Cardiac fibroblast (primary cell): ENCODE measurements at regions not wholly inside any gene's neighbourhood (a gene's known extent, or its start where the extent isn't known, plus 50 kb on each side); places are given as distances from the start of the nearest gene placed in this dataset.

ENCODE experiments used
- DNase-seq, 2 donors: peaks; one replicate each; pipeline versions ENCODE4 v3.0.0 to v3.0.0-alpha.2; 2010; ENCODE audit warnings: low read depth in 2 of 2
- H3K4me3 ChIP-seq, 2 donors: replicated peaks in 1 of 2; 1 replicate in 1 of 2; 2 replicates in 1 of 2; pipeline ENCODE4 v1.5.1; 2011; ENCODE audit warnings: low read depth in 2 of 2, low read length in 2 of 2, mild to moderate bottlenecking in 2 of 2, moderate library complexity in 1 of 2
- TF ChIP-seq, protein P1 (sequence below): IDR thresholded peaks from one replicate; pipeline ENCODE4 v1.5.1; 2011; ENCODE audit warnings: low read depth, mild to moderate bottlenecking, low read length, inconsistent platforms

DNA sequence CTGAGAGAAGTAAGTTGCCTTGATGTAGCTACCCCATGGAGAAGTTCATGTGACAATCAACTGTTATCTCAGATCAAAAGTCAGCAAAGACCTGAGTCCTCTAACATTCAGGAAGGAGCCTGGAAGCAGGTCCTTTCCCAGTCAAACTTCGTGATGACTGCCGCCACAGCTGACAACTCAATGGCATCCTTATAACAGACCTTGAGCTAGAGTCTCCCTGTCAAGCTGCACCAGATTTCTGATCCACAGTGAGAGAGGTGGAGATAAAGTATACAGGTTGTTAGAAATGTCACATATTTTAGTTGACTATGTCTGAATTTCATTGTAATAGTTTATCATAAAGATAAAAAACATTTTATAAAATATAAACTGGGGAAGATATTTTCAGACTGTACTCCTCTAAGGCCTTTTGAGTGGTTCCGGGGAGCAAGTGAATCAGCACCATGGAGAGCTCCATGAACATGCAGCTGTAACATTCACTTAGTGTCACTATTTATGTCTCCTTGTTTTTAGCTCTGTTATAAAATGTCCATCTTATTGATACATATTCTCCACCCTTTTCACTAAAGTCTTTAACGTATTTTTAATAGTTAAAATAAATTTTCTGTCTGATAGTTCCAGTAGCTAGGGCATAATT is 1653.5 kb upstream of the AGA start:
- peak in 1 of 2 donors; percentile 4 for DNase-seq
- TF ChIP-seq, protein P1, sequence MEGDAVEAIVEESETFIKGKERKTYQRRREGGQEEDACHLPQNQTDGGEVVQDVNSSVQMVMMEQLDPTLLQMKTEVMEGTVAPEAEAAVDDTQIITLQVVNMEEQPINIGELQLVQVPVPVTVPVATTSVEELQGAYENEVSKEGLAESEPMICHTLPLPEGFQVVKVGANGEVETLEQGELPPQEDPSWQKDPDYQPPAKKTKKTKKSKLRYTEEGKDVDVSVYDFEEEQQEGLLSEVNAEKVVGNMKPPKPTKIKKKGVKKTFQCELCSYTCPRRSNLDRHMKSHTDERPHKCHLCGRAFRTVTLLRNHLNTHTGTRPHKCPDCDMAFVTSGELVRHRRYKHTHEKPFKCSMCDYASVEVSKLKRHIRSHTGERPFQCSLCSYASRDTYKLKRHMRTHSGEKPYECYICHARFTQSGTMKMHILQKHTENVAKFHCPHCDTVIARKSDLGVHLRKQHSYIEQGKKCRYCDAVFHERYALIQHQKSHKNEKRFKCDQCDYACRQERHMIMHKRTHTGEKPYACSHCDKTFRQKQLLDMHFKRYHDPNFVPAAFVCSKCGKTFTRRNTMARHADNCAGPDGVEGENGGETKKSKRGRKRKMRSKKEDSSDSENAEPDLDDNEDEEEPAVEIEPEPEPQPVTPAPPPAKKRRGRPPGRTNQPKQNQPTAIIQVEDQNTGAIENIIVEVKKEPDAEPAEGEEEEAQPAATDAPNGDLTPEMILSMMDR: no peak
- H3K4me3 ChIP-seq: no peak overlapping the region

DNA sequence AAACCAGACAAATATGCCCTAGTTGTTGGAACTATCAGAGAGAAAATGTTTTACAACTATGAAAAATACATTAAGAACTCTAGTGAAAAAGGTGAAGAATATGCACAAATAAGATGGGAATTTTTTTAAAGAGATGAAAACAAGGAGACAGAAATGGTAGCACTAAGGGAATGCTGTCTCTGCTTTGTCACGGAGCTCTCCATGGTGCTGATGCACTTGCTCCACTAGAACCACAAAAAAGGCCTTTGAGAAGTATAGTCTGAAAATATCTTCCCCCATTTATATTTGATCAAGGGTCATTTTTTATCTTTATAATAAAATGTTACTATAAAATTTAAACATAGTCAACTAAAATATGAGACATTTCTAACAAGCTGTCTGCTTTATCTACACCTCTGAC is 1655.5 kb upstream of the AGA start:
- no peak for DNase-seq
- H3K4me3 ChIP-seq: no peak overlapping the region
- TF ChIP-seq, protein P1: no peak

DNA sequence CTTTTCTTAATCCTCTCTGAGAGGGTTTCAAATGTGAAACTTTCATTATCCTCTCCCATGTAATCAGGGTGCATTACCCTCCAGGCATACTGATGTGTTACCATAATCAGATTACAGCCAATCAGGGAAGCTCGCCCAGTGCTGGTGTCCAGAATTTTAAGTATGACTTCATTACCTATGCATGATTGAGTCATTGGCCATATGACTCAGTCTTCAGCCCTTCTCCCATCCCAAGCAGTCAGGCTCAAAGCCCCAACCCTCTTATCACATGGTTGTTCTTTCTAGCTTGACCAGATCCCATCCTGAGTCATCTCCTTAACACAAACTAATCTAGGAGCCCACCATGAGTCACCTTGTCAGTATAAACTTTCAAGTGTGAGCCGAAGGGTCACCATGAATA is 1668.1 kb upstream of the AGA start:
- no peak overlapping the region for H3K4me3 ChIP-seq
- TF ChIP-seq, protein P1: no peak
- DNase-seq: peak; percentile 6 to 14

DNA sequence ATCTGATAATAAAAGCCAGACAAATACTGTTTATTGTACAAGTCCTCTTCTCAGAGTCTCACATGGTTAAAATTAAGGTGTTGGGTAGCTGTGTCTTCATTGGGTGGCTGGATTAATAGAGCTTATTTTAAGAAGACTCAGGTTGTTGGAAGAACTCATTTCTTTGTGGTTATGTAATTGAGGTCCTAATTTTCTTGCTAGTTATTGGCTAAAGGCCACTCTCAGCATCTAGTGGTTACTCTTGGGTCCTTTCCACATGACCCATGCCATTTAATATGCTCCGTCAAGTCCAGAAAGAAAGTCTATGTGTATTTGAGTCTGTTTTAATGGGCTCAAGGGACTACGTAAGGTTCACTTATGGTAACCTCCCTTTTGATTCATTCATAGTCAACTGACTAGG is 1668.6 kb upstream of the AGA start:
- no peak for DNase-seq
- no peak overlapping the region for H3K4me3 ChIP-seq
- TF ChIP-seq, protein P1: no peak

DNA sequence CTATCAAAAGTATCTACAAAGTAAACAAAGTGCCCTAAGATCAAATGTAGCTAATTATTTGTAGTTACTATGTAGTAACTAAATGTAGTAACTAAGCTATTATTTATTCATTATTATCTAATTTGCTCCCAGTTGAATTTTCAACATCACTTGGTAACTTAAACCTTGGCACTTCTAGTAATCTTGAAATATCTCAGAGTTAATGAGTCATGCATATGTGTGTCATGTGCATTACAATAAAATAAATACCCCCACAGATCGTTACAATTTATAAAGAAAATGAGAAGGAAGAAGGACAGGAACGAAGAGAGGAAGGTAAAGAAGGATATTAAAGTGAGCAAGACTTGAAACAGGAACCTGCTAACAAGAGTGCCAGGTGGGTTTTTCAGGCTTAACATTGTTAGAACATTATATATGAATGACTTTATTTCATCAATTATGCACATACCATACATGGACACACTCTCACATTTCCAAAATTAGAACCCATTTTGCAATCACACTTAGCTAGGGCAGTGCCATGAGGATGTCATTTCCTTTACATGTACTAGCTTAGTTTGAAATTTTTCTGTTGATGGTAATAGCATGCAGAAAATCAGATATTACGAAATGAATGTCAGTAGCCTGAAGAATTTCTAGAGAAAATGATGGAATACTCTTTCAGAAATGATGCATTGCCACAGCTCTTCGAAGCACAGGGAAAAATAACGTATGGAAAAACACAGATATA is 1670.4 kb upstream of the AGA start:
- no peak overlapping the region for H3K4me3 ChIP-seq
- TF ChIP-seq, protein P1: no peak
- no peak for DNase-seq

DNA sequence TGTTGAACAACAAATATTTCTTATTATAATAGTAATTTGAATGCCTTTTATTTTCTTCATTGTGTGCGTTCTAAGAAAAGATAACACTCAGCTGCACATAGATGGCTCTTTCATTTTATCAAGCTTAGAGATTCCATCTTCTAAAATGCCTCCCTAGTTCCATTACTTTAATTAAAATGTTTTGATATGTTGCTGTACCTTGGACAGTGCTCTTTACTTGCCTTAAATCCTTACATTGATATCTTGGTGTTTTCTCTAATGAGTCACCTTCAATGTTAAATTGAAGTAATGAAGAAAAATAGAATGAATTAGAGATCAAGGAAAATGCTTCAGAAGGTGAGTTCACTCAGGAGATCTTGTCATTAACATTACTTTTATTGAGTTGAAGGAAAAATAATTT is 1672.4 kb upstream of the AGA start:
- TF ChIP-seq, protein P1: no peak
- DNase-seq: no peak
- H3K4me3 ChIP-seq: no peak overlapping the region
